ENCODE measurements at regions not wholly inside any gene's neighbourhood (a gene's known extent, or its start where the extent isn't known, plus 50 kb on each side); places are given as distances from the start of the nearest gene placed in this dataset.
"Not testable (repeated sequence)": the region's sequence is repeated elsewhere in the genome, so short reads cannot be mapped to it uniquely, and the experiment has no call there.

GRCh38 chr5:67808340-67808739 lies 407.2 kb upstream of the PIK3R1 start:
- Mint-ChIP-seq H3K9me3 (no peaks in the 10 kb centered on the region), H3K36me3 (no peaks in the 10 kb centered on the region), H3K4me3 (no peak overlapping the region), H3K4me1 (peaks cover 30% of the 10 kb centered on the region), H3K27ac (no peak overlapping the region)
- DNase-seq (ENCODE audit: low spot score in 2 of 2) (no peak), ATAC-seq (no peak)

GRCh38 chr5:67807439-67807888 lies 408.1 kb upstream of the PIK3R1 start:
- Mint-ChIP-seq H3K4me1 (peaks cover 37% of the 10 kb centered on the region), H3K36me3 (no peaks in the 10 kb centered on the region), H3K4me3 (no peak overlapping the region), H3K27ac (no peak overlapping the region), H3K9me3 (peaks cover 4% of the 10 kb centered on the region)
- no peak for DNase-seq (ENCODE audit: low spot score in 2 of 2)
- peak; percentile 58 for ATAC-seq

- Mint-ChIP-seq H3K9me3 (peaks cover 4% of the 10 kb centered on the region), H3K36me3 (no peaks in the 10 kb centered on the region), H3K27ac (no peak overlapping the region), H3K4me1 (peaks cover 37% of the 10 kb centered on the region), H3K4me3 (no peak overlapping the region)
- ATAC-seq (no peak), DNase-seq (ENCODE audit: low spot score in 2 of 2) (no peak)
Measured at GRCh38 chr5:67806654-67807438, 408.7 kb upstream of the PIK3R1 start.

- Mint-ChIP-seq H3K27ac (no peak overlapping the region), H3K9me3 (peaks cover 4% of the 10 kb centered on the region), H3K4me1 (peaks cover 37% of the 10 kb centered on the region), H3K36me3 (no peaks in the 10 kb centered on the region), H3K4me3 (no peak overlapping the region)
- DNase-seq (ENCODE audit: low spot score in 2 of 2) (no peak), ATAC-seq (no peak)
Measured at GRCh38 chr5:67805666-67806348, 409.7 kb upstream of the PIK3R1 start.

DNA sequence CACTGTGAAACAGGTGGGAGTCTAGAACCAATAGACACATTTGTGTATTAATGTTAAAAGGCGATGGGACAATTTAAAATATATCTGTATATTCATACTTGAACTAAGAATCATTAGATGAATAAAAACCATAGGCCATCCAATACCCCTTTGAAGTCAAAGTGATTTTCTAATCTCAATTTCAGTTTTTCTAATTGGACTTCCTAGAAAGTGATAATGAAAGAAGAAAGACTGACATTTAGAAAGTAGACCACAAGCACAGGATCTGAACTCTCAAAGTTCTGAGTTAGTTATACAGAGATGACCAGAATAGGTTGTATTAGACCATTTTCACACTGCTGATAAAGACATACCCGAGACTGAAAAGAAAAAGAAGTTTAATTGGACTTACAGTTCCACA lies 412.8 kb upstream of the PIK3R1 start:
- peaks cover 18% of the 10 kb centered on the region for H3K4me1 Mint-ChIP-seq
- DNase-seq (ENCODE audit: low spot score in 2 of 2): no peak
- H3K9me3 Mint-ChIP-seq: peaks cover 7% of the 10 kb centered on the region
- ATAC-seq: peak; percentile 62
- no peak overlapping the region for H3K27ac Mint-ChIP-seq
- H3K36me3 Mint-ChIP-seq: no peaks in the 10 kb centered on the region
- H3K4me3 Mint-ChIP-seq: no peak overlapping the region

GRCh38 chr5:67799732-67800234 lies 415.8 kb upstream of the PIK3R1 start:
- Mint-ChIP-seq H3K9me3 (peaks cover 7% of the 10 kb centered on the region), H3K4me3 (no peak overlapping the region), H3K27ac (no peak overlapping the region), H3K36me3 (no peaks in the 10 kb centered on the region), H3K4me1 (peaks cover 7% of the 10 kb centered on the region)
- ATAC-seq (no peak), DNase-seq (ENCODE audit: low spot score in 2 of 2) (no peak)

GRCh38 chr5:67798470-67798869 lies 417.1 kb upstream of the PIK3R1 start:
- not testable (repeated sequence) for H3K27ac Mint-ChIP-seq; H3K9me3 Mint-ChIP-seq; H3K4me1 Mint-ChIP-seq; H3K36me3 Mint-ChIP-seq; DNase-seq (ENCODE audit: low spot score in 2 of 2); ATAC-seq; H3K4me3 Mint-ChIP-seq

GRCh38 chr5:67795781-67796477 lies 419.6 kb upstream of the PIK3R1 start:
- peaks cover 3% of the 10 kb centered on the region for H3K9me3 Mint-ChIP-seq
- no peaks in the 10 kb centered on the region for H3K36me3 Mint-ChIP-seq
- H3K4me1 Mint-ChIP-seq: no peaks in the 10 kb centered on the region
- H3K4me3 Mint-ChIP-seq: no peak overlapping the region
- ATAC-seq (no peak), DNase-seq (ENCODE audit: low spot score in 2 of 2) (no peak)
- H3K27ac Mint-ChIP-seq: no peak overlapping the region

- Mint-ChIP-seq H3K9me3 (peaks cover 3% of the 10 kb centered on the region), H3K4me3 (no peak overlapping the region), H3K4me1 (no peaks in the 10 kb centered on the region), H3K36me3 (no peaks in the 10 kb centered on the region), H3K27ac (no peak overlapping the region)
- ATAC-seq (no peak), DNase-seq (ENCODE audit: low spot score in 2 of 2) (no peak)
Measured at GRCh38 chr5:67793966-67794365, 421.6 kb upstream of the PIK3R1 start.

DNA sequence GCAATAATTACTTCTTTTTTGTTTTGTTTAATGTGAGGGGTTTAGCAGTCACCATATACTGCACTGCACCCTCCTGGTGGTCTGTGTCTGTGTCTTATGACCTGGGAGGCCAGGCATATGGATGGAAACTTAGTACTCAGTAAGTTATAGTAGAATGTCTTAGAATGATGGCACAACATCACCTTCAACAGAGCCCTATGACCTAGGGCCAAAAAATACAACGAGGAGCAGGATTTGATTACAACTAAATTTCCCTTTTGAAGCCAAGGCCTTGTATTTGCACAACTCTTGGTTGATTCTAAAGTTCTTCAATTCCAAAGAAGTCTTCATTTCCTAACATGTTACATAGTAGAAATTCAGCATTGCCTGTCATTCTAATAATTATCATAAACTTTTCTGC lies 422.1 kb upstream of the PIK3R1 start:
- ATAC-seq (no peak), DNase-seq (ENCODE audit: low spot score in 2 of 2) (no peak)
- H3K27ac Mint-ChIP-seq: no peak overlapping the region
- peaks cover 2% of the 10 kb centered on the region for H3K9me3 Mint-ChIP-seq
- H3K4me3 Mint-ChIP-seq: no peak overlapping the region
- no peaks in the 10 kb centered on the region for H3K36me3 Mint-ChIP-seq
- no peaks in the 10 kb centered on the region for H3K4me1 Mint-ChIP-seq

GRCh38 chr5:67792891-67793290 lies 422.7 kb upstream of the PIK3R1 start:
- DNase-seq (ENCODE audit: low spot score in 2 of 2) (no peak), ATAC-seq (no peak)
- Mint-ChIP-seq H3K27ac (no peak overlapping the region), H3K9me3 (no peaks in the 10 kb centered on the region), H3K4me1 (no peaks in the 10 kb centered on the region), H3K4me3 (no peak overlapping the region), H3K36me3 (no peaks in the 10 kb centered on the region)

GRCh38 chr5:67790390-67790789 lies 425.2 kb upstream of the PIK3R1 start:
- no peak overlapping the region for H3K27ac Mint-ChIP-seq
- no peaks in the 10 kb centered on the region for H3K9me3 Mint-ChIP-seq
- DNase-seq (ENCODE audit: low spot score in 2 of 2) (no peak), ATAC-seq (no peak)
- no peaks in the 10 kb centered on the region for H3K36me3 Mint-ChIP-seq
- no peaks in the 10 kb centered on the region for H3K4me1 Mint-ChIP-seq
- no peak overlapping the region for H3K4me3 Mint-ChIP-seq

- not testable (repeated sequence) for H3K36me3 Mint-ChIP-seq; H3K4me1 Mint-ChIP-seq; H3K9me3 Mint-ChIP-seq; DNase-seq (ENCODE audit: low spot score in 2 of 2); ATAC-seq; H3K27ac Mint-ChIP-seq; H3K4me3 Mint-ChIP-seq
Measured at GRCh38 chr5:67779893-67780623, 435.5 kb upstream of the PIK3R1 start.

DNA sequence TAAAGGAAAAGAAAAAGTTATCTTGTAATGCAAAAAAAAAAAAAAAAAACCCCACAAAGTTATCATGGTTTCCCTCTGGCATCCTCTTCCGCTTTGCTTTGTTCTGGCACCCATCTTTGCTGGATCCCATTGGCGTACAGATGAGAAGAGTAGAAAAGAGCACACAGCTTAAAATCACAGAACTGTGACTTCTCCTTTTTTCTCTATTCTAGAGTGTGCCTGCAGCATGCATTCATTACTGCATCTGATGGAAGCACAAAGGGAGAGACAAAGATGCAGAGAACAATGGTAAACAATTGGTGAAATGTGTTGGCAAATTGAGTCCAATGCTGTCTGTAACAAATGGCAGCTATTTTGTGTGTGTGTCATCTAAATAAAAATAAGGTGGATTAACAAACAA lies 440.8 kb upstream of the PIK3R1 start:
- no peak overlapping the region for H3K4me3 Mint-ChIP-seq
- H3K27ac Mint-ChIP-seq: no peak overlapping the region
- ATAC-seq (no peak), DNase-seq (ENCODE audit: low spot score in 2 of 2) (no peak)
- H3K4me1 Mint-ChIP-seq: no peaks in the 10 kb centered on the region
- peaks cover 3% of the 10 kb centered on the region for H3K9me3 Mint-ChIP-seq
- no peaks in the 10 kb centered on the region for H3K36me3 Mint-ChIP-seq

DNA sequence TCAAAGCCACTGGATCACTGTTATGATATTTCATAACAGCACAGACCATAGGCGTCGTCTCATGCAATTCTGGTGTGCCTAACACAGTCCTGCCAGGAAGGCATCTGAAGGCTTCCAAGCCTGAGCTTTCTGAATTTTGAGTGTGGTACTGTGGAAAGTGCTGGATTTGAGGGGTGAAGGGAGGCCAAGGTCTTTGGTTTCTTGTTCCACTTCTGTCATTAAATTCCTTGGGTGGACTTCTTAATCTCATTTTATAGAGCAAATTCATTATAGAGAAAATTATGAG lies 441.3 kb upstream of the PIK3R1 start:
- Mint-ChIP-seq H3K4me3 (no peak overlapping the region), H3K4me1 (no peaks in the 10 kb centered on the region)

More for the DNA sequence above, 441.3 kb upstream of the PIK3R1 start:
- peaks cover 3% of the 10 kb centered on the region for H3K9me3 Mint-ChIP-seq
- no peak overlapping the region for H3K27ac Mint-ChIP-seq
- no peak for DNase-seq (ENCODE audit: low spot score in 2 of 2)
- no peak for ATAC-seq
- no peaks in the 10 kb centered on the region for H3K36me3 Mint-ChIP-seq
